COLO668 (cell line): ENCODE measurements at regions not wholly inside any gene's neighbourhood (a gene's known extent, or its start where the extent isn't known, plus 50 kb on each side); places are given as distances from the start of the nearest gene placed in this dataset.
"Not testable (repeated sequence)": the region's sequence is repeated elsewhere in the genome, so short reads cannot be mapped to it uniquely, and the experiment has no call there.

Source experiments
- DNase-seq: peaks from one replicate; lab custom pipeline; 2025; ENCODE audit not compliant: unreplicated experiment; lab: John Stamatoyannopoulos, UW

GRCh38 chr12:83320350-83320749 is 633.6 kb downstream of the TMTC2 start:
- no peak for DNase-seq

GRCh38 chr12:83318386-83319098 is 631.8 kb downstream of the TMTC2 start:
- DNase-seq = no peak

DNA sequence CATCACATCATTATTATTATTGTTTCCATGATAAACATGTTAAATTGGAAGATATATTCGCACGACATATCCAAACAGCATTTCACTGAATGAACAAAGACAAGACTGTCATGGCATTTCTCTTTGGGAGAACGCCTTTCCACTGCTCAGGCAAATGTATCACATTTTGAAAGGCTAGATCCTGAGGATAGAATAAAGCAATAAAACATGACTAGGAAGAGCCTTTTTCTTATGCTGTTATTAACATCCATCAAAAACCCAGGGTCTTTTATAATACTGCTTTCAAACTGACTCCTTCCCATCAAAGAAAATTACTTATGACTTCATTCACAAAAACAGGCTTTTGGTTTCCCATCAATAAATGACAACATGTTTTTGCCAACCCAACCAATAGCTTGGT is 630.9 kb downstream of the TMTC2 start:
- no peak for DNase-seq

GRCh38 chr12:83313827-83314226 is 627.1 kb downstream of the TMTC2 start:
- no peak for DNase-seq

DNA sequence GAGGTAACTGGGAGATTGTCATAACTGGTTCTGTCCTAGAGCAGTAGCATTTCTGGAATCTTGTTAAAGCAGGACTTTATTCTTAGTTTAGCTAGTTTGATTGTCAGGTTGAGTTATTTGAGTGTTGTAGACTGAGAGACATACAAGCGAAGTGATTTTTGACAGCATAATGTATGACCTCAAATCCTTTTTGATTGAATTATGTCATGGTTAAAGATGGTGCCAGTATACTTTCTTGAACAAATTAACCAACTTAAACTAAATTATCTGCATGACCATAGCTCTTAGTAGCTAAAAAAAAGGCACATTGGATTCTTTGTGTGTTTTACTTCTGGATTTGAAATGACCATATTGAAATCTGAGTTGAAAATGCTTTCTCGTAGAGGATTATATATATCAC is 626.6 kb downstream of the TMTC2 start:
- no peak for DNase-seq

DNA sequence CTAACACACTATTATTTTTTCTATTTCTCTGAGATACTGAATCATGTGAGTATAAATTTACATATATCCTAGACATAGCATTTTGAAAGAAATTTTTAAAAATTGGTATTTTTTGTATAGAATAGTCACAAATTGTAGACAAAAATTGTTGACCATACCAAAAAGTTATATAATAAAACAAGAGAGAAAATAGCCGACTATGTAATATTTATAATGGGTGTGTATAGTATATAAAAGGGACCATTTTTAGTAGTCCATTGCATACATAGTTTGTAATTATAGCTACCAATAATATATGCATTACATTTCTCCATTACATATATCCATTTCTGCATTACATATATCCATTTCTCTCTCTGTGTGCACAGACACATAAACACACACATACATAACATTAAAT is 590.2 kb downstream of the TMTC2 start:
- DNase-seq = no peak

DNA sequence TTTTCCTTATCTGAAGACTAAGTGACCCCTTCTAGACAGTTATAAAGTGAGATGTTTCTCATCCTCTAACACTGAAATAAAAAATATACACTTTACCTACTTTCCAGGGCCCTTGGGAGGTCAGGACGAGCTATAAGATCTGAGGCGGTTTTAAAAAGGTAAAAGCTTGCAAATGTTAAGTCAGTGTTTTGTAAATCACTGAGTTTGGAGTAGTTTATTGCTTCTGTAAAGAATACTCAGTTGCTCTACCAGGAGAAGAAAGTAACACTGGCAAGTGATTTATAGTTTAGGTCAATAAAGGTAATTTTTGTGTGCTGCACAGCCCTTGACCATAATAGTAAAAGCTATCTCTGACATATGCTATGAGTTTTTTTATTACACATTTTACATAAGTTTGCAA is 584.5 kb downstream of the TMTC2 start:
- DNase-seq = no peak

DNA sequence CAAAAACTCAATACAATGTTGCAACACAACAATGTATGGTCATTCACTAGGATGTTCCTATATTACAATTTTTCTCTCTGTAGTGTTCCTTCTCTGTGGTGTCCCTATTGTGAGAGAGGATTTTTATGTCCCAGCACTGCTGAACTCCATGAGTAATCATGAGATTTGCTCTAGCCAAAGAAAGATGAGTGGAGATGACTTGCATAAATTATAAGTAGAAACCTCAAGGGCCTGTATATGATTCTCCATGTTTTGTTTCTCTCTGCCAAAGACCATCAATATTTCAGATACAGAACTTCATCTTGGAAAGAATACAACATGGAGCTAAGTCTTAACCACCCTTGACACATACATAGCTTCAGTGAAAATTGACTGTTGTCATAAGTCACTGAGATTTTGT is 579.1 kb downstream of the TMTC2 start:
- DNase-seq = no peak

DNA sequence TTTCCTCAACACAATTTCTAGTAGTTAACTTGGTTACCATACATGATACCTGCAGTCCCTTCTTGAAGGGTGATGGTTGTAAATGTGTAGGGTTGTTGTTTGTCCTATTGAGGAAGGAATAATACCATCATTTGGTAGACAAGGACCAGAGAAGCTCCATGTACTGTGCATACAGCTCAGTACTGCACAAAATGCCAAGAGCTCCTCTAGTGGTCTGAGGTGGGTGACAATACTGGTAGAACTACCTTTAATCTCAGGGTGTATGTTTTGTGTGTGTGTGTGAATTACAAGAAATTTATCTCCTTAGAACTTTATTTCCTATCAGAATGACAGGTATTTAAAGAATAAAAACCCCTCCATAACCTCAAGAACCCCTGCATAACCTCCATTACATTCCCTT is 575.3 kb downstream of the TMTC2 start:
- no peak for DNase-seq

- not testable (repeated sequence) for DNase-seq
Measured at GRCh38 chr12:83260126-83260525, 573.4 kb downstream of the TMTC2 start.

DNA sequence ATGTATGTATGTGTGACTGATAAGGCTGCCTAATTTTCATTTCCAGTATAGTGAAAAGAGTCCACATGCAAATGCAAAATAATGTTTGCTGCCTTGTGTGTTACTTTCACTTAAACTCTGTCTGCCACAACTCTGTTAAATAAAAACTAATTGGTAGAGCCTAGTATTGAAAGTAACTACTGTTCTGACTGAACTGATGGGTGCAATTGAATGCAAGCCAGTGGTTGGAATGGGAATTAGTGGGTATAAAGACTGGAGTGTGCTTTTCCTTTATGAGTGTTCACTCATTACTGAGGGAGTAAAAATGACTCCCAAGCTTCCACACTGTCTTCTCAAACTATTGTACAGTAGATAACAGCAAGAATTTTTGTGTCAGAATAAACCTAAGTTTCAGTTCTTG is 571.0 kb downstream of the TMTC2 start:
- no peak for DNase-seq

DNA sequence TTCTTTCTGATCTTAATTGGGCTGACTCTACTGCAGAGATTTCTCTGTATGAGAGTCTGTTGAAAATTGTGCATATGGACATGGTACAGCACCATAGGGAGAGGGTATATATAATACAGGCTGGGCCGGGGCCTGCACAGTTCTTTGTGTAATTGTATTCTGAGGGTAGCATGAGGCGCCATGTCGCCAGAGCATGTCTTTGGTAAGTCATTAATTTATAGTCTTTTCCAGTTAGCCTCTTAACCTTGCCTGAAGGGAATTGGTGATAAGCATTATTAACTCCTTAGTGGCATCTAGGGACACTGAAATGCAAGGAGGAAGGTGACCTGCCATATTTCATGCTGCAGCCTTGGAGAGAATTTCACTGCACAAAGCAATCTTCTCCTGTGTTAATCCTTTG is 569.9 kb downstream of the TMTC2 start:
- no peak for DNase-seq

DNA sequence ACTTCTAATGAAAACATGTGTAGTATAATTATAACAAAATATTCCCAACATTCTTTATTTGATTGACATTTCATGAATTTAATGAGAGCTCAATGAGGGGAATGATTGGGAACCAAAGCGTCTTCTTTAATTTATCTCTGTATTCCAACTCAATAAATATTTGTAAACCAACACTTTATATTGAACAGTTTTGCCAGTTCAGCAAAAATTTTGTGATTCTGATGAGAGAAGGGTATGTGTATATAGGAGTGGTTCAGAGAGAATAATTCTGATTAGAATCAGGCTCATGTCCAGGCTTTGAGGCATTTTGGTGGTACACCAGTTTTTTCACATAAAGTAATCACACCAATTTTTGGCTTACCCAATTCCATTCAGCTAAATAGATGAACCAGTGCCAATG is 564.2 kb downstream of the TMTC2 start:
- no peak for DNase-seq

- no peak for DNase-seq
Measured at GRCh38 chr12:83245156-83245555, 558.5 kb downstream of the TMTC2 start.

DNA sequence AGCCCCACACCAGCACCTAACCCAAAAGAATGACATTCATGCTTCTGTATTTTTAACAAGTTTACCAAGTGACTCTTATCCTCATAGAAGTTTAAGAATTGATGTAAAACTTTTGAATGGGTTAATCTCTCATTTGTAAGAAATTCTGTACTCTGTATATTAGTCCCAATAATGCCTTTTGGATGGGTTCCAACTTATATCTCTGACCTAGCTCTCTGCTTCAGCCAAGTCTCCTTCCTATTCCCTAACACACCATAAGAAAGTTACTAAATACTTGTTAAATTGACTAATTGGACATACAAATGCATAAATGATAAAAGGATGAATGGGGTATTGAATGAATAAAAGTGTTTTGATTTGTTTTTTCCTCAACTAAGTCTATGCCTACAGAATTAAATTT is 557.3 kb downstream of the TMTC2 start:
- no peak for DNase-seq

- not testable (repeated sequence) for DNase-seq
Measured at GRCh38 chr12:83233987-83234386, 547.3 kb downstream of the TMTC2 start.

DNA sequence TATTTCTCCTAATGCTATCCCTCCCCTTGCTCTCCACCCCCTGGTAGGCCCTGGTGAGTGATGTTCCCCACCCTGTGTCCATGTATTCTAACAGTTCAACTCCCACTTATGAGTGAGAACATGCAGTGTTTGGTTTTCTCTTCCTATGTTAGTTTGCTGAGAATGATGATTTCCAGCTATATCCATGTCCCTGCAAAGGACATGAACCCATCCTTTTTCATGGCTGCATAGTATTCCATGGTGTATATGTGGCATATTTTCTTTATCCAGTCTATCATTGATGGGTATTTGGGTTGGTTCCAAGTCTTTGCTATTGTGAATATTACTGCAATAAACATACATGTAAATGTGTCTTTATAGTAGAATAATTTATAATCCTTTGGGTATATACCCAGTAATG is 540.3 kb downstream of the TMTC2 start:
- DNase-seq = not testable (repeated sequence)

GRCh38 chr12:83225806-83226205 is 539.1 kb downstream of the TMTC2 start:
- no peak for DNase-seq

DNA sequence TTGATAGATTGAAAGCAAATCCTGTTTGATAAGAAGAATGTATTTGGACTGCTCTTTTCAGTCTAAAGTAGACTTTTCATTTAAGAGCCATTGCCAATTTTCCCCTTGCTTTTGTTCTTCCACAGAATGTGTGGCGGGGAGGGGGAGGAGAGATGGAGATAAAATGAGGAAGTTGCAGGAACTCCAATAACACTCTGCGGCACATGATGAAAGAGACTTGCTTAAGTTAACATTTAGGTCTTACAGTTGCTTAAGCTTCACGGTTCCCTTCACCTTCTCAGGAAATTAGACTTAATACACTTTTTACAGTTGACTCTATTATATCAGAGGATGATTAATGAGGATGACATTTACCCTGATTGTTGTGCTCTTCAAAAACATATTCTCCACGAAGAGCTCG is 537.3 kb downstream of the TMTC2 start:
- no peak for DNase-seq

- no peak for DNase-seq
Measured at GRCh38 chr12:83220774-83221173, 534.1 kb downstream of the TMTC2 start.

- no peak for DNase-seq
Measured at GRCh38 chr12:83216230-83216629, 529.5 kb downstream of the TMTC2 start.

GRCh38 chr12:83214185-83214584 is 527.5 kb downstream of the TMTC2 start:
- no peak for DNase-seq

- no peak for DNase-seq
Measured at GRCh38 chr12:83210933-83211332, 524.2 kb downstream of the TMTC2 start.
